T-cell (primary cell): ENCODE measurements at regions not wholly inside any gene's neighbourhood (a gene's known extent, or its start where the extent isn't known, plus 50 kb on each side); places are given as distances from the start of the nearest gene placed in this dataset.
A peak's percentile ranks its signal among the peaks of the same experiment; 100 is the strongest.
"Not testable (repeated sequence)": the region's sequence is repeated elsewhere in the genome, so short reads cannot be mapped to it uniquely, and the experiment has no call there.

Source experiments
- ATAC-seq, 4 experiments: fragments of 200-7000 bp in 3 of 4; fragments of 150-1000 bp in 1 of 4; cut with Tn5 transposase; replicated peaks in 1 of 4; 1 replicate in 3 of 4; 2 replicates in 1 of 4; pipeline ENCODE4 v1.10.0; 2021; ENCODE audit warnings: moderate library complexity in 3 of 4, mild to moderate bottlenecking in 2 of 4, moderate number of reproducible peaks in 1 of 4
- CTCF ChIA-PET, 2 donors: fragments of 300-600 bp; sonication (Branson Sonifier 250); formaldehyde crosslinking; loops; one replicate each; lab custom pipeline; 2022; ENCODE audit warnings: antibody characterized with exemption in 2 of 2; lab: Charles Lee
- POLR2A ChIA-PET, 2 donors: fragments of 300-600 bp; sonication (Branson Sonifier 250); formaldehyde crosslinking; loops; one replicate each; lab custom pipeline; 2022; ENCODE audit warnings: antibody characterized with exemption in 2 of 2; lab: Charles Lee
- DNase-seq, 35 experiments: peaks; one replicate each; pipeline versions ENCODE4 v3.0.0 to v3.0.0-alpha.2; 2013 to 2023
- H3K27ac ChIP-seq: one replicate; pipeline ENCODE4 v1.5.1; 2013; ENCODE audit warnings: low read length
- H3K27me3 ChIP-seq, 2 experiments: replicated peaks in 1 of 2; 1 replicate in 1 of 2; 2 replicates in 1 of 2; pipeline versions ENCODE4 v1.6.1 to v1.7.0; 2013; ENCODE audit warnings: low read length in 1 of 2, mixed read lengths in 1 of 2; ENCODE audit not compliant: control insufficient read depth in 2 of 2, insufficient read depth in 2 of 2; ENCODE audit errors: extremely low read depth in 1 of 2
- H3K36me3 ChIP-seq, 2 donors: 1 replicate in 1 of 2; 2 replicates in 1 of 2; pipeline versions ENCODE4 v1.6.1 to v1.7.0; 2013; ENCODE audit warnings: low read length in 1 of 2; ENCODE audit not compliant: control insufficient read depth in 2 of 2, insufficient read depth in 1 of 2; ENCODE audit errors: extremely low read depth in 1 of 2
- H3K4me1 ChIP-seq, 2 experiments: 1 replicate in 1 of 2; 2 replicates in 1 of 2; pipeline versions ENCODE4 v1.6.1 to v1.7.0; 2013; ENCODE audit warnings: low read length in 2 of 2, mixed read lengths in 1 of 2; ENCODE audit not compliant: insufficient read depth in 2 of 2, control insufficient read depth in 1 of 2; ENCODE audit errors: extremely low read depth in 1 of 2
- H3K4me3 ChIP-seq, 2 donors: 1 replicate in 1 of 2; 2 replicates in 1 of 2; pipeline versions ENCODE4 v1.5.1 to v1.7.0; 2013; ENCODE audit warnings: mild to moderate bottlenecking in 2 of 2, low read length in 1 of 2, moderate library complexity in 1 of 2; ENCODE audit not compliant: control insufficient read depth in 1 of 2; ENCODE audit errors: extremely low read depth in 1 of 2
- H3K9me3 ChIP-seq: 2 replicates; pipeline ENCODE4 v1.7.0; 2013
- H3K27ac Mint-ChIP-seq, 2 donors: one replicate each; pipeline ENCODE4 v1.8.0; 2020 to 2021; ENCODE audit warnings: mild to moderate bottlenecking in 2 of 2, mixed read lengths in 2 of 2
- H3K27me3 Mint-ChIP-seq, 2 donors: one replicate each; pipeline ENCODE4 v1.8.0; 2021 to 2022; ENCODE audit warnings: mixed read lengths in 2 of 2
- H3K36me3 Mint-ChIP-seq: one replicate; pipeline ENCODE4 v1.8.0; 2021; ENCODE audit warnings: mixed read lengths
- H3K4me1 Mint-ChIP-seq, 3 donors: one replicate each; pipeline ENCODE4 v1.8.0; 2020 to 2022; ENCODE audit warnings: mixed read lengths in 3 of 3, mild to moderate bottlenecking in 1 of 3
- H3K4me3 Mint-ChIP-seq, 3 donors: one replicate each; pipeline ENCODE4 v1.8.0; 2020 to 2022; ENCODE audit warnings: mild to moderate bottlenecking in 3 of 3, mixed read lengths in 3 of 3, moderate library complexity in 3 of 3
- H3K9me3 Mint-ChIP-seq, 3 donors: one replicate each; pipeline ENCODE4 v1.8.0; 2020 to 2022; ENCODE audit warnings: mixed read lengths in 3 of 3
- WGBS: methylation state at CpG from one replicate; pipeline ENCODE4 v1.1.5; 2013; ENCODE audit warnings: missing lambda C conversion rate; ENCODE audit not compliant: insufficient coverage; 5-methylcytosine and 5-hydroxymethylcytosine counted together

DNA sequence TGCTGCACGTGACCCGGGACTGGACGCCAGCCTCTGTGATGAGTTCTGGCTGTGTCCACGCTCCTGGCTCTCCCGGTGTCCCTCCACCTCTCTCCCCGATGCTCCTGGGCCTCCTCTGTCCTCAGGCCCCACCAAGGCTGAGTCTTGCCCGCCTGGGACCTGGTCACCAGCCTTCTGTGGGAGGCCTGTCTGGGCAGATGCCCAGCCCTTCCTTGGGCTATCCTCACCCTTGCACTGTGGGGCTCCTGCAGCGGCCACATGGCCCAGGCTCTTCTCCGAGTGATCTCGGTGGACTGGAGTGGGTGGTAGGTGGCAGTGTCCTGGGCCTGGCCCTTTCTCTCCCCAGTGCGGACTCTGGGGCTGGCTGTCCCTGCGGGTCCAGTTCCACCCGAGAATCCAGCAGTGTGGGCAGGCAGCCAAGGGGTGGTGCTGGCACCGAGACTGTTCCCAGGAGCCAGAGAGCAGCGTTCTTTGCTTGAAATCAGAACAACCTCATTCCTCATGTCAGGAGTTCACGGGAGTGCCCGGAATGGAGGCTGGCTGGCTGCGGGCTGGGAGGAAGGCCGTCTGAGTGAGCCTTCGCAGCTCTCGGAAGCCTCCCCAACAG lies 94.6 kb downstream of the TMEM121 start:
- H3K36me3 ChIP-seq, ATAC-seq, H3K9me3 Mint-ChIP-seq, H3K4me3 Mint-ChIP-seq, CTCF ChIA-PET, H3K4me3 ChIP-seq, H3K27me3 Mint-ChIP-seq, H3K4me1 Mint-ChIP-seq, H3K27ac Mint-ChIP-seq, POLR2A ChIA-PET, H3K36me3 Mint-ChIP-seq, DNase-seq, H3K27me3 ChIP-seq, H3K9me3 ChIP-seq, H3K27ac ChIP-seq, H3K4me1 ChIP-seq: not testable (repeated sequence)
- 67% methylated on average over 1 of the region's 21 CpGs for WGBS

DNA sequence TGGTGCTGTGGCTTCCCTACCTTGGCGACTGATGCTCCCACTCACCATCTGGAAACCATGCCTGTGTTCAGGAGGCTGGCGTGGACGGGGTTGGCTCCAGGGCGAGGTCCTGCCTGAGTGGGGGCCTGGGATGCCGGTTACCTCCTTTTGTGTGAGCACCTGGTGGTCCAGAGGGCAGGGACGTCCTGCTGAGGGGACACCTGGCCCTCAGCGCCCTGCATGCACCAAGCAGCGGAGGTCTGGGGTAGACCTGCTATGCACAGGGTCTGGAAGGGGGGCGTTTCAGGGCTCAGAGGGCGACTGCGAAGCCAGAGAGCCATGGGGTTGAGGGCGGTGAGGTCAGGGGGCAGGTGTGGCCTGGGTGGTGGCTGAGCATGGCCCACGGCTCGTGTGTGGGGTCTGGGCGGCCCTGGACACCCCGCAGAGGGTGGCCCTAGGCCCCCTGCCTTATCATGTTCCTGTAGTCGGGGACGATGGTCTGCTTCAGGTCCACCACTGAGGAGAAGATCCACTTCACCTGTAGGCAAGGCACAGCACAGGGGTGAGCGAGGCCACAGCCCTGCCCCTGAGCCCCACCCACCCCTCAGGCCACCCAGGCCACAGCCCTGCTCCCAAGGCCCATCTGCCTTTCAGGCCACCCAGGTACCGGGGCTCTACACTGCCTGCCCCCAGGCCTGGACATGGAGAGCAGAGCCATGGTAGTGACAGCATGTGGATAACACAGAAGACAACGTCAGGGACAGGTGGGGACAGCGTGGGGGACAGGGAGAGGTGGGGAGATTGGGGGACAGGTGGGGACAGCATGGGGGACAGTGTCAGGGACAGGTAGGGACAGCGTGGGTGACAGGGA lies 95.3 kb downstream of the TMEM121 start:
- H3K9me3 Mint-ChIP-seq = not testable (repeated sequence)
- 68% methylated on average over 17 of the region's 23 CpGs for WGBS

DNA sequence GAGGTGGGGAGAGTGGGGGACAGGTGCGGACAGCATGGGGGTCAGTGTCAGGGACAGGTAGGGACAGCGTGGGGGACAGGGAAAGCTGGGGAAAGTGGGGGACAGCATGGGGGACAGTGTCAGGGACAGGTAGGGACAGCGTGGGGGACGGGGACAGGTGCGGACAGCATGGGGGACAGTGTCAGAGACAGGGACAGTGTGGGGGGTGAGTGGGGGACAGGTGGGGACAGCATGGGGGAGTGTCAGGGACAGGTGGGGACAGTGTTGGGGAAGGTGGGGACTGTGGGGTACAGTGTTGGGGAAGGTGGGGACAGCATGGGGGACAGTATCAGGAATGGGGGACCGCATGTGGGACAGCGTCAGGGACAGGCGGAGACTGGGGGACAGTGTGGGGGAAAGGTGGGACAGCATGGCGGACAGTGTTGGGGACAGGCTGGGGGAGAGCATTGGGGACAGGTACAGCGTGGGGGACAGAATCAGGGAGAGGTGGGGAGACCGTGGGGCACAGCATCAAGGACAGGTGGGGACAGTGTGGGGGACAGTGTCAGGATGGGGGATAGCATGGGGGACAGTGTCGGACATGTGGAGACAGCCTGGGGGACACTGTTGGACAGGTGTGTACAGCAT lies 96.1 kb downstream of the TMEM121 start:
- H3K4me3 Mint-ChIP-seq = no peak overlapping the region
- Histone ChIP-seq H3K27me3 (peaks cover 0 to 2% of the 10 kb centered on the region in 2 experiments), H3K4me1 (no peaks in the 10 kb centered on the region), H3K36me3 (no peaks in the 10 kb centered on the region), H3K27ac (no peak overlapping the region), H3K9me3 (no peaks in the 10 kb centered on the region), H3K4me3 (no peak overlapping the region)
- WGBS = 59% methylated on average over 9 of the region's 12 CpGs
- H3K27me3 Mint-ChIP-seq = peaks cover 1 to 3% of the 10 kb centered on the region in 2 donors
- no peak overlapping the region for H3K27ac Mint-ChIP-seq
- ChIA-PET CTCF (no interaction called here), POLR2A (no interaction called here)
- DNase-seq (peak in 1 of 35 experiments; percentile 12), ATAC-seq (peak in 1 of 4 experiments; percentile 24)
- H3K36me3 Mint-ChIP-seq = no peaks in the 10 kb centered on the region
- H3K9me3 Mint-ChIP-seq = peaks cover 0 to 3% (median 0%) of the 10 kb centered on the region in 3 donors
- H3K4me1 Mint-ChIP-seq = no peaks in the 10 kb centered on the region

More for the DNA sequence above, 95.3 kb downstream of the TMEM121 start:
- H3K36me3 ChIP-seq, H3K27ac Mint-ChIP-seq, H3K27ac ChIP-seq, ATAC-seq, H3K27me3 Mint-ChIP-seq, H3K4me1 Mint-ChIP-seq, H3K27me3 ChIP-seq, H3K4me3 ChIP-seq, CTCF ChIA-PET, H3K4me1 ChIP-seq, H3K36me3 Mint-ChIP-seq, H3K9me3 ChIP-seq, POLR2A ChIA-PET, H3K4me3 Mint-ChIP-seq: not testable (repeated sequence)
- DNase-seq = peak in 1 of 35 experiments; percentile 23

DNA sequence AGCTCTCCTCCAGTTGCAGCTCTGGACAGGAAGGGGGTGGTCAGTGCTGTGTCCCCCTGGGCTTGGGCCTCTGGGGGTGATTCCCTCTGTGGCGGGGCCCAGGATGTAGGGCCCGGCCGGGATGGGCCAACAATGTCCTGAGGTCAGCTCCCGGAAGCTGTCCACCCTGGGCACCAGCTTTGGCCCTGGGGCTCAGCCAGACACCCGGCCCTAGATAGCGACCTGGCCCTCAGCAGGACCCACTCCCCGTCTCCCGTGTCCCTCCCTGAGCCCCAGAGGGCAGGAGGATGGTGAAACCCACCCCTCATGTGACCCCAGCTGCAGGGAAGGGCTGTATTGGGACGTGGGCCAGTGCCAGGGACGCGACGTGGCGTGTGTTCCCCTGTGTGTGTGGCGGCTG lies 96.8 kb downstream of the TMEM121 start:
- H3K27ac Mint-ChIP-seq, H3K4me1 Mint-ChIP-seq, H3K36me3 Mint-ChIP-seq, POLR2A ChIA-PET, H3K4me1 ChIP-seq, H3K9me3 ChIP-seq, H3K36me3 ChIP-seq, H3K27me3 ChIP-seq, H3K4me3 Mint-ChIP-seq, H3K27ac ChIP-seq, H3K27me3 Mint-ChIP-seq, CTCF ChIA-PET, H3K9me3 Mint-ChIP-seq, H3K4me3 ChIP-seq, ATAC-seq: not testable (repeated sequence)
- DNase-seq = peak in 1 of 35 experiments; percentile 24
- 63% methylated on average over 8 of the region's 14 CpGs for WGBS

DNA sequence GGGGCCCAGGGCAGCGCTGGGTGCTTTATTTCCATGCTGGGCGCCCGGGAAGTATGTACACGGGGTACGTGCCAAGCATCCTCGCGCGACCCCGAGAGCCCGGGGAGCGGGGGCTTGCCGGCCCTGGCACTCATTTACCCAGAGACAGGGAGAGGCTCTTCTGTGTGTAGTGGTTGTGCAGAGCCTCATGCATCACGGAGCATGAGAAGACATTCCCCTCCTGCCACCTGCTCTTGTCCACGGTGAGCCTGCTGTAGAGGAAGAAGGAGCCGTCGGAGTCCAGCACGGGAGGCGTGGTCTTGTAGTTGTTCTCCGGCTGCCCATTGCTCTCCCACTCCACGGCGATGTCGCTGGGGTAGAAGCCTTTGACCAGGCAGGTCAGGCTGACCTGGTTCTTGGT lies 98.0 kb downstream of the TMEM121 start:
- POLR2A ChIA-PET, H3K27me3 ChIP-seq, H3K27ac Mint-ChIP-seq, H3K4me1 ChIP-seq, H3K27me3 Mint-ChIP-seq, H3K9me3 ChIP-seq, CTCF ChIA-PET, H3K4me3 Mint-ChIP-seq, H3K36me3 Mint-ChIP-seq, ATAC-seq, H3K9me3 Mint-ChIP-seq, H3K27ac ChIP-seq, H3K4me3 ChIP-seq, H3K36me3 ChIP-seq, H3K4me1 Mint-ChIP-seq: not testable (repeated sequence)
- DNase-seq = peak in 1 of 35 experiments; percentile 22
- 82% methylated on average over 3 of the region's 22 CpGs for WGBS

DNA sequence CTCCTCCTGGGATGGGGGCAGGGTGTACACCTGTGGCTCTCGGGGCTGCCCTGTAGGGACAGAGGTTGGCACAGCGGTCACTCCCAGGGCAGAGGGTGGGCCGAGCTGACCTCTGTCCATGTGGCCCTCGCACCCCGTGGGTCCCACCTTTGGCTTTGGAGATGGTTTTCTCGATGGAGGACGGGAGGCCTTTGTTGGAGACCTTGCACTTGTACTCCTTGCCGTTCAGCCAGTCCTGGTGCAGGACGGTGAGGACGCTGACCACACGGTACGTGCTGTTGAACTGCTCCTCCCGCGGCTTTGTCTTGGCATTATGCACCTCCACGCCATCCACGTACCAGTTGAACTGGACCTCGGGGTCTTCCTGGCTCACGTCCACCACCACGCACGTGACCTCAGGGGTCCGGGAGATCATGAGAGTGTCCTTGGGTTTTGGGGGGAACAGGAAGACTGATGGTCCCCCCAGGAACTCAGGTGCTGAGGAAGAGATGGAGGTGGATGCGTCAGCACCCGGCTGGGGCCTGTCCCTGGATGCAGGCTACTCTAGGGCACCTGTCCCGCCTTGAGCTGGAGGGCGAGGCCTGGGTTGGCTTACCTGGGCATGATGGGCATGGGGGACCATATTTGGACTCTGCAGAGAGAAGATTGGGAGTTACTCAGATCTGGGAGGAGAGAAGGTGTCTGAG lies 98.5 kb downstream of the TMEM121 start:
- H3K9me3 ChIP-seq, POLR2A ChIA-PET, H3K27ac Mint-ChIP-seq, H3K36me3 Mint-ChIP-seq, H3K4me1 ChIP-seq, H3K4me3 Mint-ChIP-seq, H3K27ac ChIP-seq, H3K4me3 ChIP-seq, ATAC-seq, H3K9me3 Mint-ChIP-seq, H3K27me3 Mint-ChIP-seq, H3K36me3 ChIP-seq, H3K4me1 Mint-ChIP-seq, CTCF ChIA-PET: not testable (repeated sequence)
- peaks cover 0 to 11% of the 10 kb centered on the region in 2 experiments for H3K27me3 ChIP-seq
- 91% methylated on average over 16 of the region's 25 CpGs for WGBS
- DNase-seq = peak in 2 of 35 experiments; percentile 3 to 24
